ENCODE measurements at regions not wholly inside any gene's neighbourhood (a gene's known extent, or its start where the extent isn't known, plus 50 kb on each side); places are given as distances from the start of the nearest gene placed in this dataset.

DNA sequence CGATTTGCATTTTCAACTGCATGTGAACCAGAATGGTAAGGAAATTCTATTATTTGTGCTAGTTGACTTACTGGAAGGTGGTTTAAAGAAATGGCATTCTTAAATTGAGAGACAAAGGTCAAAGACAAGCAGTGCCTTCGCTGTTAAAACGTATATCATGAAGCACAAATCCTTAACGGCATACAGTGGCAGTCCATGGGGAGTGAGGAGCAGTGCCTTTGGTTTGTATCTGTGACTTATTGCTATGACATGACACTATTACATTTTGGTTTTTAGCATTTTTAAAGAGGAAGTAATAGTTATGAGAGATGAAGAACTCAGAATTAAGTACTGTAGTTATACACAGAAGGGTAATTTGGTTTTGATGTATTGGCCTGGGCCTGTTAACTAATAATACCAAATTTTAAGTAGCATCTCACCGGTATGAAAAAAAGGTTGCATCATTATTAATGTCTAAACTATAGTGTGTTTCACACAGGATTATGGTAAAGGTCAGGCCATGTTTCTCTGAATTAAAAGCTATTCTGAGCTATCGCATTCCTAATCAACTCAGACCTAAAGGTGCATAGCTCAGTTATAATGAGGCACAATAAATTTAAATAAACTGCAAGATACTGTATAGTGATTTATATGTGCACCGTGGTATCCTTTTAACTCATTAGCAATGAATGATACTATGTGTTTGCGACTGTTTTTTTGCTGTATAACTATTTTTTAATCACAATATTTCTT, 339.8 kb upstream of the ARRDC3 start:
- Histone ChIP-seq H3K79me2 (ENCODE audit: insufficient read depth, low read length) (no peaks in the 10 kb centered on the region), H3K4me3 (ENCODE audit: insufficient read depth, low read length) (no peak overlapping the region), H3K4me2 (ENCODE audit: insufficient read depth, low read length) (no peak overlapping the region), H4K20me1 (ENCODE audit: insufficient read depth, low read length) (no peaks in the 10 kb centered on the region), H3K27me3 (ENCODE audit: insufficient read depth, low read length) (no peaks in the 10 kb centered on the region), H3K36me3 (ENCODE audit: insufficient read depth, low read length) (no peaks in the 10 kb centered on the region), H3K4me1 (ENCODE audit: insufficient read depth, low read length) (no peaks in the 10 kb centered on the region), H2AFZ (ENCODE audit: low read length) (no peak overlapping the region), H3K9me3 (ENCODE audit: low read depth, low read length) (no peaks in the 10 kb centered on the region), H3K27ac (ENCODE audit: low read depth, low read length) (no peak overlapping the region)
- TF ChIP-seq, protein P1, sequence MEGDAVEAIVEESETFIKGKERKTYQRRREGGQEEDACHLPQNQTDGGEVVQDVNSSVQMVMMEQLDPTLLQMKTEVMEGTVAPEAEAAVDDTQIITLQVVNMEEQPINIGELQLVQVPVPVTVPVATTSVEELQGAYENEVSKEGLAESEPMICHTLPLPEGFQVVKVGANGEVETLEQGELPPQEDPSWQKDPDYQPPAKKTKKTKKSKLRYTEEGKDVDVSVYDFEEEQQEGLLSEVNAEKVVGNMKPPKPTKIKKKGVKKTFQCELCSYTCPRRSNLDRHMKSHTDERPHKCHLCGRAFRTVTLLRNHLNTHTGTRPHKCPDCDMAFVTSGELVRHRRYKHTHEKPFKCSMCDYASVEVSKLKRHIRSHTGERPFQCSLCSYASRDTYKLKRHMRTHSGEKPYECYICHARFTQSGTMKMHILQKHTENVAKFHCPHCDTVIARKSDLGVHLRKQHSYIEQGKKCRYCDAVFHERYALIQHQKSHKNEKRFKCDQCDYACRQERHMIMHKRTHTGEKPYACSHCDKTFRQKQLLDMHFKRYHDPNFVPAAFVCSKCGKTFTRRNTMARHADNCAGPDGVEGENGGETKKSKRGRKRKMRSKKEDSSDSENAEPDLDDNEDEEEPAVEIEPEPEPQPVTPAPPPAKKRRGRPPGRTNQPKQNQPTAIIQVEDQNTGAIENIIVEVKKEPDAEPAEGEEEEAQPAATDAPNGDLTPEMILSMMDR (IDR thresholded peaks at IDR 0.05; ENCODE audit: extremely low read depth, low read depth, low read length), result no peak
- DNase-seq (ENCODE audit: insufficient read length, low spot score, missing footprints), result no peak

DNA sequence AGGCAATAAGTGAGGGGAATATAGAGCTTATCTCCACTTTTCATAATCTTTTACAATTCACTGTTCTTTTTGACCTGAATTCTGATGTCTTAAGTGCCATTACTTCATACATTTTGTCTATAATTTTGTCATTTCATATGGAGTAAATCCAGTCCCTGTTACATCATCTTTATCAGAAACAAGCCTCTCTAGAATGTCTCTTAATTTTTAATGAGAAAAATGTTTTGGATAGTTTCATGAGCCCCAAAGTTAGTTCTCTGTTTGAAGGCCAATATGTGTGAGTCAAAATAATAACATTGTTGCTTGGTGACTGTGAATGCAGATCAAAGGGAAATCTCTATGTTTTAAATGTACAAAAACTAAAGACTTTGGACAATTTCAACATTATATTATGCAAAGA, 329.6 kb upstream of the ARRDC3 start:
- Histone ChIP-seq H2AFZ (ENCODE audit: low read length) (no peak overlapping the region), H3K27me3 (ENCODE audit: insufficient read depth, low read length) (no peaks in the 10 kb centered on the region), H3K27ac (ENCODE audit: low read depth, low read length) (no peak overlapping the region), H3K79me2 (ENCODE audit: insufficient read depth, low read length) (no peaks in the 10 kb centered on the region), H4K20me1 (ENCODE audit: insufficient read depth, low read length) (no peaks in the 10 kb centered on the region), H3K4me1 (ENCODE audit: insufficient read depth, low read length) (no peaks in the 10 kb centered on the region), H3K36me3 (ENCODE audit: insufficient read depth, low read length) (no peaks in the 10 kb centered on the region), H3K4me2 (ENCODE audit: insufficient read depth, low read length) (no peak overlapping the region), H3K4me3 (ENCODE audit: insufficient read depth, low read length) (no peak overlapping the region), H3K9me3 (ENCODE audit: low read depth, low read length) (no peaks in the 10 kb centered on the region)
- TF ChIP-seq, protein P1 (IDR thresholded peaks at IDR 0.05; ENCODE audit: extremely low read depth, low read depth, low read length), result no peak
- no peak for DNase-seq (ENCODE audit: insufficient read length, low spot score, missing footprints)

DNA sequence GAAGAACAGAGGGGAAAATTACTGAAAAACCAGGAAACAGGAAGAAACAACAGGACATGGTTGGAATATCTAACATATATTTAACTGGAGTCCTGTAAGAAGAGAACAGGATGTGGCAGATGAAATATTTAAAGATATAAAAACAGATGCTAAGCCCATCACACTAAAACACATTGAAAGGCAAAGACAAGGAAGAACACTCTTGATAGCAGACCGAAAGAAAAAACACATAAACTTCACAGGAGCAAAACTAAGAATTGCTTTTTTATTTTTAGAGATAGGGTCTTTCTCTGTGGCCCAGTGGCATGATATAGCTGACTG, 324.4 kb upstream of the ARRDC3 start:
- no peak overlapping the region for H3K27ac ChIP-seq (ENCODE audit: low read depth, low read length)
- H3K4me3 ChIP-seq (ENCODE audit: insufficient read depth, low read length), result no peak overlapping the region
- TF ChIP-seq, protein P1 (IDR thresholded peaks at IDR 0.05; ENCODE audit: extremely low read depth, low read depth, low read length), result no peak
- no peaks in the 10 kb centered on the region for H3K79me2 ChIP-seq (ENCODE audit: insufficient read depth, low read length)
- no peak for DNase-seq (ENCODE audit: insufficient read length, low spot score, missing footprints)
- no peaks in the 10 kb centered on the region for H3K27me3 ChIP-seq (ENCODE audit: insufficient read depth, low read length)
- H3K4me1 ChIP-seq (ENCODE audit: insufficient read depth, low read length), result no peaks in the 10 kb centered on the region
- no peak overlapping the region for H2AFZ ChIP-seq (ENCODE audit: low read length)
- H4K20me1 ChIP-seq (ENCODE audit: insufficient read depth, low read length), result no peaks in the 10 kb centered on the region
- no peaks in the 10 kb centered on the region for H3K36me3 ChIP-seq (ENCODE audit: insufficient read depth, low read length)
- no peak overlapping the region for H3K4me2 ChIP-seq (ENCODE audit: insufficient read depth, low read length)
- no peaks in the 10 kb centered on the region for H3K9me3 ChIP-seq (ENCODE audit: low read depth, low read length)

DNA sequence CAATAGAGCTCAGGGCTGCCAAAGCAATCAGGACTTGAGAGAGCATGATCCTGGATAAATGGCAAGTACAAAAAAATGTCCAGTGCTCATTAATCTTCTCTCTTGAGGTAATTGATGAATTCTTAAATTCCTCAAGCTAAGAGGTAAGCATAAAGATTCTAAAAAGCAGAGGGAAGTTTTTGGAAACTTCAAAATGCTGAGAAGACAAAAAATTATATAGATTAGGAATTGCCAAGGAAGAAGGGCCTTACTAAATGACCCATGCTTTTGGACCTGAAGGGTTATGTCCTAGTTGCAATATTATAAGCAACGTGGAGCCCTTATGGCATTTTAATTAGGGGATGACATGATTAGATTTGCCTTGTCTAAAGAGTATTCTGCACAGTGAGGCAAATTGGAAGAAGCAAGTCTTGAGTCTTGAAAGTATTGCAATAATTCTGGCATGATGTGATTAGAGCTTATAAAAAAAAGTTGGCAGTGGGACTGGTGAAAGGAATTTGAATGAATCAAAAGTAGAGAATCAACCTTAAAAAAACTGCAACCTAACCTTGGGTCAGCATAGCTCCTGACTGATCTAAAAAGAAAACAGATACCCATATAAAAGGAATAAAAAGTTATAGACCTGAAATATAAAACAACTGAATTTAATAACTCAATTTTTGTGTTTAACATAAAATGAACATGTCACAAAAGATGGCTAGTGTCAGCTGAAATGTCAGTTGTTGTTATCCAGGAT, 323.8 kb upstream of the ARRDC3 start:
- no peaks in the 10 kb centered on the region for H3K27me3 ChIP-seq (ENCODE audit: insufficient read depth, low read length)
- TF ChIP-seq, protein P1 (IDR thresholded peaks at IDR 0.05; ENCODE audit: extremely low read depth, low read depth, low read length), result no peak
- no peaks in the 10 kb centered on the region for H3K79me2 ChIP-seq (ENCODE audit: insufficient read depth, low read length)
- no peaks in the 10 kb centered on the region for H3K9me3 ChIP-seq (ENCODE audit: low read depth, low read length)
- H3K27ac ChIP-seq (ENCODE audit: low read depth, low read length), result no peak overlapping the region
- H4K20me1 ChIP-seq (ENCODE audit: insufficient read depth, low read length), result no peaks in the 10 kb centered on the region
- no peak for DNase-seq (ENCODE audit: insufficient read length, low spot score, missing footprints)
- H3K4me1 ChIP-seq (ENCODE audit: insufficient read depth, low read length), result no peaks in the 10 kb centered on the region
- no peaks in the 10 kb centered on the region for H3K36me3 ChIP-seq (ENCODE audit: insufficient read depth, low read length)
- H3K4me3 ChIP-seq (ENCODE audit: insufficient read depth, low read length), result no peak overlapping the region
- no peak overlapping the region for H2AFZ ChIP-seq (ENCODE audit: low read length)
- H3K4me2 ChIP-seq (ENCODE audit: insufficient read depth, low read length), result no peak overlapping the region
